ENCODE measurements at regions not wholly inside any gene's neighbourhood (a gene's known extent, or its start where the extent isn't known, plus 50 kb on each side); places are given as distances from the start of the nearest gene placed in this dataset.
A peak's percentile ranks its signal among the peaks of the same experiment; 100 is the strongest.

GRCh38 chr12:84601483-84601882 is 311.1 kb downstream of the SLC6A15 start:
- no peak for DNase-seq (ENCODE audit: low read depth)

GRCh38 chr12:84599539-84599938 is 313.1 kb downstream of the SLC6A15 start:
- no peak for DNase-seq (ENCODE audit: low read depth)

- no peak for DNase-seq (ENCODE audit: low read depth)
Observed at GRCh38 chr12:84596266-84596665, 316.3 kb downstream of the SLC6A15 start.

- DNase-seq (ENCODE audit: low read depth): no peak
Observed at GRCh38 chr12:84594157-84594556, 318.4 kb downstream of the SLC6A15 start.

GRCh38 chr12:84585776-84586395 is 326.7 kb downstream of the SLC6A15 start:
- no peak for DNase-seq (ENCODE audit: low read depth)

- DNase-seq (ENCODE audit: low read depth): no peak
Observed at GRCh38 chr12:84572196-84572595, 340.4 kb downstream of the SLC6A15 start.

GRCh38 chr12:84562331-84562730 is 350.3 kb downstream of the SLC6A15 start:
- no peak for DNase-seq (ENCODE audit: low read depth)

- DNase-seq (ENCODE audit: low read depth): peak; percentile 15
Observed at GRCh38 chr12:84561351-84561750, 351.2 kb downstream of the SLC6A15 start.

GRCh38 chr12:84554199-84554723 is 358.3 kb downstream of the SLC6A15 start:
- DNase-seq (ENCODE audit: low read depth): no peak

- no peak for DNase-seq (ENCODE audit: low read depth)
Observed at GRCh38 chr12:84553331-84554117, 359.1 kb downstream of the SLC6A15 start.

GRCh38 chr12:84551373-84551772 is 361.2 kb downstream of the SLC6A15 start:
- DNase-seq (ENCODE audit: low read depth): no peak

- no peak for DNase-seq (ENCODE audit: low read depth)
Observed at GRCh38 chr12:84550518-84550917, 362.1 kb downstream of the SLC6A15 start.

- no peak for DNase-seq (ENCODE audit: low read depth)
Observed at GRCh38 chr12:84542289-84542688, 370.3 kb downstream of the SLC6A15 start.

- DNase-seq (ENCODE audit: low read depth): no peak
Observed at GRCh38 chr12:84537666-84538065, 374.9 kb downstream of the SLC6A15 start.

- no peak for DNase-seq (ENCODE audit: low read depth)
Observed at GRCh38 chr12:84512751-84513150, 399.8 kb downstream of the SLC6A15 start.

- peak; percentile 35 for DNase-seq (ENCODE audit: low read depth)
Observed at GRCh38 chr12:84508851-84509260, 403.7 kb downstream of the SLC6A15 start.

- peak; percentile 65 for DNase-seq (ENCODE audit: low read depth)
Observed at GRCh38 chr12:84507956-84508850, 404.4 kb downstream of the SLC6A15 start.

GRCh38 chr12:84506282-84506681 is 406.3 kb downstream of the SLC6A15 start:
- DNase-seq (ENCODE audit: low read depth): no peak

GRCh38 chr12:84502907-84503787 is 409.5 kb downstream of the SLC6A15 start:
- DNase-seq (ENCODE audit: low read depth): peak; percentile 44

- DNase-seq (ENCODE audit: low read depth): no peak
Observed at GRCh38 chr12:84502180-84502860, 410.3 kb downstream of the SLC6A15 start.

GRCh38 chr12:84497819-84498218 is 414.8 kb downstream of the SLC6A15 start:
- DNase-seq (ENCODE audit: low read depth): no peak

All from GM04504 (cell line).